GM12891 (cell line): ENCODE measurements at regions not wholly inside any gene's neighbourhood (a gene's known extent, or its start where the extent isn't known, plus 50 kb on each side); places are given as distances from the start of the nearest gene placed in this dataset.

Source experiments
- POLR2A ChIP-seq: IDR thresholded peaks from 2 replicates; pipeline ENCODE4 v1.6.1; 2011; ENCODE audit warnings: low read depth, low read length, control low read depth
- SPI1 ChIP-seq: IDR thresholded peaks from 2 replicates; pipeline ENCODE4 v1.6.1; 2011; ENCODE audit warnings: low read depth, low read length, control low read depth
- TAF1 ChIP-seq: IDR thresholded peaks from 2 replicates; pipeline ENCODE4 v1.6.1; 2011; ENCODE audit warnings: low read depth, low read length, control low read depth

GRCh38 chr17:79505199-79505598 is 105.7 kb downstream of the RBFOX3 start:
- TF ChIP-seq POLR2A (no peak), SPI1 (no peak), TAF1 (no peak)
